GM21737 (cell line): ENCODE measurements at regions not wholly inside any gene's neighbourhood (a gene's known extent, or its start where the extent isn't known, plus 50 kb on each side); places are given as distances from the start of the nearest gene placed in this dataset.

ENCODE experiments used
- ATAC-seq: cut with Tn5 transposase; IDR thresholded peaks from one replicate; pipeline ENCODE4 v1.9.1; 2021; ENCODE audit warnings: mild to moderate bottlenecking, moderate library complexity; ENCODE audit not compliant: unreplicated experiment

GRCh38 chr5:56493766-56494165, 260.6 kb upstream of the ANKRD55 start:
- ATAC-seq: no peak

- ATAC-seq: no peak
Measured at GRCh38 chr5:56493308-56493707, 260.2 kb upstream of the ANKRD55 start.

- no peak for ATAC-seq
Measured at GRCh38 chr5:56492812-56493211, 259.7 kb upstream of the ANKRD55 start.

- no peak for ATAC-seq
Measured at GRCh38 chr5:56490971-56491468, 257.9 kb upstream of the ANKRD55 start.

GRCh38 chr5:56489272-56489671, 256.1 kb upstream of the ANKRD55 start:
- ATAC-seq: no peak

GRCh38 chr5:56487528-56488115, 254.5 kb upstream of the ANKRD55 start:
- no peak for ATAC-seq

- no peak for ATAC-seq
Measured at GRCh38 chr5:56482363-56482762, 249.2 kb upstream of the ANKRD55 start.

GRCh38 chr5:56481428-56482357, 248.6 kb upstream of the ANKRD55 start:
- ATAC-seq: no peak

GRCh38 chr5:56480705-56481427, 247.7 kb upstream of the ANKRD55 start:
- no peak for ATAC-seq

- ATAC-seq: no peak
Measured at GRCh38 chr5:56480078-56480704, 247.1 kb upstream of the ANKRD55 start.

- no peak for ATAC-seq
Measured at GRCh38 chr5:56479696-56480077, 246.6 kb upstream of the ANKRD55 start.

GRCh38 chr5:56479126-56479525, 246.0 kb upstream of the ANKRD55 start:
- no peak for ATAC-seq

GRCh38 chr5:56478062-56478461, 244.9 kb upstream of the ANKRD55 start:
- ATAC-seq: no peak

GRCh38 chr5:56476487-56476856, 243.3 kb upstream of the ANKRD55 start:
- ATAC-seq: no peak

- no peak for ATAC-seq
Measured at GRCh38 chr5:56475689-56476486, 242.8 kb upstream of the ANKRD55 start.

- ATAC-seq: no peak
Measured at GRCh38 chr5:56471707-56472106, 238.6 kb upstream of the ANKRD55 start.

- ATAC-seq: no peak
Measured at GRCh38 chr5:56470007-56470406, 236.9 kb upstream of the ANKRD55 start.

- ATAC-seq: no peak
Measured at GRCh38 chr5:56468277-56468676, 235.1 kb upstream of the ANKRD55 start.

- no peak for ATAC-seq
Measured at GRCh38 chr5:56467176-56467717, 234.1 kb upstream of the ANKRD55 start.
